Left ventricle myocardium inferior (tissue), 1 donor: ENCODE measurements at regions not wholly inside any gene's neighbourhood (a gene's known extent, or its start where the extent isn't known, plus 50 kb on each side); places are given as distances from the start of the nearest gene placed in this dataset.

ENCODE experiments used
- DNase-seq: peaks from one replicate; pipeline ENCODE4 v3.0.0-alpha.2; 2020
- H3K27ac ChIP-seq: fragments of 200-600 bp; replicated peaks from 2 replicates; pipeline ENCODE4 v1.8.0; 2021
- H3K27me3 ChIP-seq: fragments of 200-600 bp; 2 replicates; pipeline ENCODE4 v1.8.0; 2021; ENCODE audit warnings: low read depth
- H3K36me3 ChIP-seq: fragments of 200-600 bp; 2 replicates; pipeline ENCODE4 v1.8.0; 2021
- H3K4me1 ChIP-seq: fragments of 200-600 bp; 2 replicates; pipeline ENCODE4 v1.8.0; 2021
- H3K4me3 ChIP-seq: fragments of 200-600 bp; 2 replicates; pipeline ENCODE4 v1.8.0; 2021; ENCODE audit warnings: mild to moderate bottlenecking, moderate library complexity
- H3K9me3 ChIP-seq: fragments of 200-600 bp; replicated peaks from 2 replicates; pipeline ENCODE4 v1.8.0; 2021
- intact Hi-C: fragments of 100-400 bp; cut with micrococcal nuclease; formaldehyde crosslinking; loops from one replicate; pipeline ENCODE4 v1.11.0; 2022
- TF ChIP-seq, protein P1 (sequence below): fragments of 200-600 bp; IDR thresholded peaks from 2 replicates; pipeline ENCODE4 v1.8.0; 2021; ENCODE audit warnings: antibody characterized with exemption, mild to moderate bottlenecking, borderline replicate concordance
- donor health status: DM: no; HTN: yes; CAD: no; lungs with severe emphysema.

DNA sequence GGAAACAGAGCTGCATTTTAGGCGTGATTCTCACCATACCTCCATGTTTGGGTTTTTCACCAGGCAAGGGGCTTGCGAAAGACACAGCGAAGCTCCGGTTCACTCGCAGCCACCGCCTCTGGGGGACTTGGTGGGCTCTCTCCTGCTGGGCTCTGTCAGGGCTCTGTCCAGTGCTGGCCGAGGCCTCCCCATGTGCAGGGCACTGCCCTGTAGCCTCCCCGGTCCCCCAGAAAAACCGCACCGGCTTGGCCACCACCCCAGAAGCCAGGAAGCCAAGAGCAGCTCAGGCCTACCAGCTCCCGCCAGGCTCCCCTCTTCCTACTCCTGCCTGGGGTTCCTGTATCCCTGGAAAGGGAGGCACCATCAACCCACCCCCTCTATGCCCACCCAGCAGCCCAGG, 151.5 kb downstream of the CTTN start:
- no peaks in the 10 kb centered on the region for H3K9me3 ChIP-seq
- peaks cover 95% of the 10 kb centered on the region for H3K27me3 ChIP-seq
- intact Hi-C loops, result no loop called here
- H3K27ac ChIP-seq, result no peak overlapping the region
- no peaks in the 10 kb centered on the region for H3K36me3 ChIP-seq
- TF ChIP-seq, protein P1, sequence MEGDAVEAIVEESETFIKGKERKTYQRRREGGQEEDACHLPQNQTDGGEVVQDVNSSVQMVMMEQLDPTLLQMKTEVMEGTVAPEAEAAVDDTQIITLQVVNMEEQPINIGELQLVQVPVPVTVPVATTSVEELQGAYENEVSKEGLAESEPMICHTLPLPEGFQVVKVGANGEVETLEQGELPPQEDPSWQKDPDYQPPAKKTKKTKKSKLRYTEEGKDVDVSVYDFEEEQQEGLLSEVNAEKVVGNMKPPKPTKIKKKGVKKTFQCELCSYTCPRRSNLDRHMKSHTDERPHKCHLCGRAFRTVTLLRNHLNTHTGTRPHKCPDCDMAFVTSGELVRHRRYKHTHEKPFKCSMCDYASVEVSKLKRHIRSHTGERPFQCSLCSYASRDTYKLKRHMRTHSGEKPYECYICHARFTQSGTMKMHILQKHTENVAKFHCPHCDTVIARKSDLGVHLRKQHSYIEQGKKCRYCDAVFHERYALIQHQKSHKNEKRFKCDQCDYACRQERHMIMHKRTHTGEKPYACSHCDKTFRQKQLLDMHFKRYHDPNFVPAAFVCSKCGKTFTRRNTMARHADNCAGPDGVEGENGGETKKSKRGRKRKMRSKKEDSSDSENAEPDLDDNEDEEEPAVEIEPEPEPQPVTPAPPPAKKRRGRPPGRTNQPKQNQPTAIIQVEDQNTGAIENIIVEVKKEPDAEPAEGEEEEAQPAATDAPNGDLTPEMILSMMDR, result no peak
- no peak overlapping the region for H3K4me3 ChIP-seq
- peaks cover 6% of the 10 kb centered on the region for H3K4me1 ChIP-seq
- no peak for DNase-seq

GRCh38 chr11:70550456-70551195, 152.3 kb downstream of the CTTN start:
- TF ChIP-seq, protein P1, result no peak
- H3K27ac ChIP-seq, result no peak overlapping the region
- intact Hi-C loops, result no loop called here
- peaks cover 6% of the 10 kb centered on the region for H3K4me1 ChIP-seq
- no peaks in the 10 kb centered on the region for H3K36me3 ChIP-seq
- no peak overlapping the region for H3K4me3 ChIP-seq
- no peak for DNase-seq
- H3K9me3 ChIP-seq, result no peaks in the 10 kb centered on the region
- peaks cover 87% of the 10 kb centered on the region for H3K27me3 ChIP-seq

DNA sequence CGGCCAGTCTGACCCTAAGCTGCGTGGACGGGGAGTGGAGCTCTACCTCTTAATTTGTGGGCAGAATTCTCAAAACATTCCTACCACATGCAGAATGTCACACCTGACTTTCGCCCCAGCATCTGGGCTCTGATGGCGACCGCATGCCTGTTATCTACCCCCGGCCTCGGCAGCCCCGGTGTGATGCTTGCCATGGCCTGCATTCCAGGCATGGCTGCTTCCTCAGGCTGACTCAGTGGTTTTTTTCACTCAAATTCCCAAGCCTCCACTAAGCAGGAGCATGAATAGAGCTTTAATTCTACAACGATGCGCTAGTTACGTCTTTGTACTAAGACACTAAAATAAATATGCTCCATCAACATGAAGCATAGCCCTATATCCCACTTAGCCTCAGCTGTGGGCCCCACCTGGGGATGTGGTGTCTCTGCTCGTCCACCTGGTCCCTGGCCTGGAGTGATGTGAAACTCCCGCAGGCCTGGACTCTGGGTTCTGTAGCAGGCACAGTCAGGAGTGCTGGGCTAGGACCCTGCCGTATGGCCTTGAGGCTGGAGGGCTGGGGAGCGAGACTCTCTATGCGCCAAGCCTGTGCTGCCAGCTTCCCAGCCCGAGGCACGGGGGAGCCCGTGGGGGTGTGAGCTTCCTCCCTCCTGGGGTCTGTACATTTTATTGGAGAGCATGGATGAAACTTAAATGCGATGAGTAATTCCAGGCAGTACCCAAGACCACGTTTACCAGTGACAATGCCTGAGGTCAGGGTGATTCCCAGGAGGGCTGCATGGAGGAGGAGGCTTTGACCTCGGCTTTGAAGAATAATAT, 153.2 kb downstream of the CTTN start:
- Histone ChIP-seq H3K4me1 (peaks cover 6% of the 10 kb centered on the region), H3K9me3 (no peaks in the 10 kb centered on the region), H3K27me3 (peaks cover 79% of the 10 kb centered on the region), H3K36me3 (no peaks in the 10 kb centered on the region), H3K4me3 (no peak overlapping the region), H3K27ac (no peak overlapping the region)
- intact Hi-C loops, result no loop called here
- DNase-seq, result no peak
- TF ChIP-seq, protein P1, result no peak

DNA sequence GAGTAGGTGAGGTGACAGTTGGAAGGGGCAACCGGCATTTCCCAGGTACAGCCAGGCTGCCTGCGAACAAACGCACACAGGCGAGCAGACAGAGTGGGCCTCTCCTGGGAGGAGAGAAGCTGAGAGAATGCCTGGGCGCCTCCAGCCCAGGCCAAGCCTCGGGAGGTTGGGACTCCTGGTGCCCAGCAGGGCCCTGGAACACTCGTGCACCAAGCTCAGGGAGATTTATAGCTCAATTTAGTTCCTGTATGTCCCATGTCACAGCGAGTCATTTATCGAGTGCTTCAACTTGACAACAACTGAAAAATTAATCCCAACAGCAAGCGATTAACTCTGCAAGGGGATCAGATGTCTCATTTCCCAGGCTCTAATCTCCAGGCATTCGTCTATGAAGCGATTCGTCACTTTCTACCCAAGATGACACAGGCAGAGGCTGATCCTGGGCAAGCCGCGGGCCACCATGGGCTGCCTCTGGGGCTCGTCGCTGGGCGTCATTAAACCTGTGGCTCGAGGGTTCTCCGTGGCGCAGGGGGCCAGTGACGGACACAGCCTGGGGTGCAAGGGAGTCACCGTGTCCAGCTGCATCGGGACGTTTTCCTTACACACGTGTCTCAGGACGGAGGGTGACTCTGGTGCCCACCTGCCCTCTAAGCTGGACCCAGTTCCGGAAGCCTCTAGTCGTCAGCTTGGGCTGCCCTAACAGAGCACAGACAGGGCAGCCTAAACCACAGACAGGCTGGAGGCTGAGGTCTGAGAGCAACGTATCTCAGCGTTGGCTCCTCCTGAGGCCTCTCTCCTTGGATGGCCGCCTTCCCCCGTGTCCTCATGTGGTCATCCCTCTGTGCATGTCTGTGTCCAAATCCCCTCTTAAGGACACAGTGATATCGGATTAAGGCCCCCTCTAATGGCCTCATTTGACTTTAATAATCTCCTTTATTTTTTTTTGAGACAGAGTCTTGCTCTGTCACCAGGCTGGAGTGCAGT, 154.1 kb downstream of the CTTN start:
- H3K27ac ChIP-seq, result no peak overlapping the region
- intact Hi-C loops, result no loop called here
- no peak overlapping the region for H3K4me3 ChIP-seq
- H3K4me1 ChIP-seq, result peaks cover 6% of the 10 kb centered on the region
- H3K36me3 ChIP-seq, result no peaks in the 10 kb centered on the region
- peaks cover 70% of the 10 kb centered on the region for H3K27me3 ChIP-seq
- no peaks in the 10 kb centered on the region for H3K9me3 ChIP-seq
- no peak for DNase-seq
- TF ChIP-seq, protein P1, result no peak

GRCh38 chr11:70555078-70555477, 156.7 kb downstream of the CTTN start:
- H3K27me3 ChIP-seq, result peaks cover 72% of the 10 kb centered on the region
- no peaks in the 10 kb centered on the region for H3K9me3 ChIP-seq
- H3K4me1 ChIP-seq, result no peaks in the 10 kb centered on the region
- no peak overlapping the region for H3K27ac ChIP-seq
- no peak for DNase-seq
- no peaks in the 10 kb centered on the region for H3K36me3 ChIP-seq
- intact Hi-C loops, result no loop called here
- no peak overlapping the region for H3K4me3 ChIP-seq
- TF ChIP-seq, protein P1, result no peak
